Brain microvascular endothelial cell (primary cell): ENCODE measurements at regions not wholly inside any gene's neighbourhood (a gene's known extent, or its start where the extent isn't known, plus 50 kb on each side); places are given as distances from the start of the nearest gene placed in this dataset.
"Not testable (repeated sequence)": the region's sequence is repeated elsewhere in the genome, so short reads cannot be mapped to it uniquely, and the experiment has no call there.

Experiments used
- DNase-seq: peaks from one replicate; pipeline ENCODE4 v3.0.0-alpha.2; 2020
- H3K27ac ChIP-seq: fragments of 250-450 bp; sonication (Bioruptor Pico); 2 replicates; pipeline ENCODE4 v1.5.1; 2020; ENCODE audit warnings: mild to moderate bottlenecking, moderate library complexity
- H3K27me3 ChIP-seq: fragments of 250-450 bp; sonication (Bioruptor Pico); replicated peaks from 2 replicates; pipeline ENCODE4 v1.5.1; 2020; ENCODE audit warnings: mild to moderate bottlenecking
- H3K36me3 ChIP-seq: fragments of 250-450 bp; sonication (Bioruptor Pico); replicated peaks from 2 replicates; pipeline ENCODE4 v1.5.1; 2020; ENCODE audit warnings: mild to moderate bottlenecking
- H3K4me3 ChIP-seq: 2 replicates; pipeline ENCODE4 v1.5.1; 2011; ENCODE audit warnings: low read depth, mild to moderate bottlenecking, control low read depth, low read length, moderate library complexity
- in situ Hi-C: cut with HindIII; loops from 2 replicates; pipeline ENCODE4 v1.10.0; 2017; ENCODE audit warnings: low sequenced_read_pairs, low pct_ligation_motif_present
- TF ChIP-seq, protein P1 (sequence below): IDR thresholded peaks from 2 replicates; pipeline ENCODE4 v1.5.1; 2011; ENCODE audit warnings: low read depth, mild to moderate bottlenecking, moderate library complexity, low read length, control low read depth, inconsistent platforms; ENCODE audit errors: missing control alignments

DNA sequence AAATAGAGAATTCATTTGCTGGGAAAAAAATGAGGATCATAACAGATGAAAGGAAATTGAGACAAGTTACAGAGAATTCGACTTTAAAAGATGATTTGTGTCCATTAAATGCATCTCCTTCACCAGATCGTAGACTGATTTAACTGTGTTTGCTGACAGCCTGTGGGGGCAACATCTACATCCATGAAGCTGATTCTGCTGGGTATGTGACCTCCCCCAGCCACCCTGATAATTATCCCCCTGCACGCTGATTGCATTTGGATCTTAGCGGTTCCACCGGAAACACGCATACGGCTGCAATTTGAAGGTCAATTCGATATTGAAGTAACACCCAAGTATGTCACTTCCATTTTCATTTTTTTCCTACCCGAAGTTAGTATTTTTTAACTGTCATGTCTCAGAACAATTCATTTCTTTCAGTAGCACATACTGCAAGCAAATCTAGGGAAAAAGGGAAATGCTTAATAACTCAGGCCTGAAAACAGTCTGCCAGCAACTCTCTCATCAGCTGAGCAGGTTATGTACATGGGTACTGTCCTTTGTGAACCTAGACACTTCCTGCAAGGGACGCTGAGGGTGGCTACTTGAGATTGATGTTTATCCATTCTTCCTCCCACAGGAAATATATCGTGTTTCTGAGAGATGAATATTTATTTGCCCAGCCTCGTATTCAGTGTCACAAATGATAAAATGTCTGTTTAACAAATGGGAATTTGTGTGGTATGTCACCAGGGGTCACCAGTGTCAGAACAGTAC lies 134.9 kb downstream of the ZNF22 start:
- TF ChIP-seq, protein P1, sequence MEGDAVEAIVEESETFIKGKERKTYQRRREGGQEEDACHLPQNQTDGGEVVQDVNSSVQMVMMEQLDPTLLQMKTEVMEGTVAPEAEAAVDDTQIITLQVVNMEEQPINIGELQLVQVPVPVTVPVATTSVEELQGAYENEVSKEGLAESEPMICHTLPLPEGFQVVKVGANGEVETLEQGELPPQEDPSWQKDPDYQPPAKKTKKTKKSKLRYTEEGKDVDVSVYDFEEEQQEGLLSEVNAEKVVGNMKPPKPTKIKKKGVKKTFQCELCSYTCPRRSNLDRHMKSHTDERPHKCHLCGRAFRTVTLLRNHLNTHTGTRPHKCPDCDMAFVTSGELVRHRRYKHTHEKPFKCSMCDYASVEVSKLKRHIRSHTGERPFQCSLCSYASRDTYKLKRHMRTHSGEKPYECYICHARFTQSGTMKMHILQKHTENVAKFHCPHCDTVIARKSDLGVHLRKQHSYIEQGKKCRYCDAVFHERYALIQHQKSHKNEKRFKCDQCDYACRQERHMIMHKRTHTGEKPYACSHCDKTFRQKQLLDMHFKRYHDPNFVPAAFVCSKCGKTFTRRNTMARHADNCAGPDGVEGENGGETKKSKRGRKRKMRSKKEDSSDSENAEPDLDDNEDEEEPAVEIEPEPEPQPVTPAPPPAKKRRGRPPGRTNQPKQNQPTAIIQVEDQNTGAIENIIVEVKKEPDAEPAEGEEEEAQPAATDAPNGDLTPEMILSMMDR, result no peak
- Histone ChIP-seq H3K36me3 (no peaks in the 10 kb centered on the region), H3K27me3 (no peaks in the 10 kb centered on the region), H3K4me3 (no peak overlapping the region), H3K27ac (no peak overlapping the region)
- in situ Hi-C loops, result no loop called here
- DNase-seq, result no peak

DNA sequence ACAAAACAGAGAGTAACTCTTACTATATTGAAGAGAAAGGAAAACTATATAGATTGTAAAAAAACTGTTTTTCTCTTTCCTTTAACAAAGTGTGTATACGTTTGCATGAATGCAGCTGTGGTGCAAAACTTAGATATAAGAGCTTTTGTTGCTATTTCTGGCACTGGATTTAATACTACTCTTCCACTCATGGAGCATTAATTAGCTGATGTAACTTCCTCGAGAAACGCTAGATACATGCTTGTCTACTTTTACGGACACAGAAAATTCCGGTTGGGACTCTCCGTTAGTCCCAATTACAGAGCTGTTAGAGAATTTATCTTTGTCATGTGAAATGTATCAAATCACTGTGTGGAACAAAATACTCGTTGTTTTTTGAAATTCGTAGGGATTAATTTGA lies 135.5 kb downstream of the ZNF22 start:
- no peaks in the 10 kb centered on the region for H3K27me3 ChIP-seq
- no peaks in the 10 kb centered on the region for H3K36me3 ChIP-seq
- DNase-seq, result no peak
- no peak overlapping the region for H3K27ac ChIP-seq
- H3K4me3 ChIP-seq, result no peak overlapping the region
- in situ Hi-C loops, result no loop called here
- TF ChIP-seq, protein P1, result no peak

DNA sequence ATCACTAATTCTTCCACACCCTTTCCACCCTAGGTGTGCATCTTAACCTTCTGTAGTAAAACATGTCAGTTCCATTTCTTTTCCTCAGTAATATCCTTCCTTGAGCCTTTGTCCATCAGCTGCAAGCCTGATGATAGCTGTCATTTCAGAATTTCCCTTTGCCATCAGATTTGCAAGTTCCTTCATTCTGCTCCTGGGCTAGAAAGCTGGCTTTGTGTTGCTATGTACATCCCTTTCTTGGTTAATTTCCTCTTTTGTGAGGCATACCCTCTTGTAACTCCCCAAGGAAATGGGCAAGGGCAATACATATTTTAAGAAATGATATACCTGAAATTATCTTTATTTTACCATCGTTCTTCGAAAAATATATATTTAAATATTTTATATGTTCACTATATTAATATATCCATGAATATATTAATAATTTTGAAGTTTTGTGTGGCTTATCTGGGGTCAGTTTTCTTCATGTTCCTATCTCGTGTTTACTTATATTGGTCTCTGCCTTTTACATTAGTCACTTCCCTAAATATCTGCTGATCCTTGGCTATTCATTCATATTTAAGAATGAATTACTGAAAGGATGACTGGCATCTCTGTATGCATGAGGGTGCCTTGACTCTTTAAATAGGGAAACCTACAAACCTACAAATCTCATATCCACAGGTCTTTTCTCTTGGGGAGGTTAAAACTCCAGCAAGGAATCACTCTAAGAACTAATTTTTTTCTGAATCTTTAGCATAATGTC lies 143.8 kb downstream of the ZNF22 start:
- in situ Hi-C loops, result no loop called here

DNA sequence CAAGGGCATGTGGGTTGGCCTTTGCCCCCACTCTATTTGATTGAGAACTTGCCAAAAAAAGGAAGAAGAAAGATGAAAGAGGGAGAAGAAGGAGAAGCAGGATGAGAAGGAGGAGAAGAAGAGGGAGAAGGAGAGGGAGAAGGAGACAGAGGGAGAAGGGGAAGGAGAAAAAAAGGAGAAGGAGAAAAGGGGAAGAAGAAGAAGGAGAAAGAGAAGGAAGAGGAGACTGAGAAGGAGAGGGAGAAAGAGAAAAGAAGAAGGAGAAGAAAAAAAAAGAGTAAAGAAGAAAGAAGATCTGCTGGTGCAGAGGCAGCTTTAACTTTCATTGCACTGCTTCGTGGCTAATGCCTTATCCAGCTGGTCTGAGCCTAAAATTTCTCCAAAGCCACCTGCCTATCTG lies 144.4 kb downstream of the ZNF22 start:
- in situ Hi-C loops, H3K27ac ChIP-seq, H3K27me3 ChIP-seq, H3K4me3 ChIP-seq, H3K36me3 ChIP-seq, DNase-seq: not testable (repeated sequence)

More for the DNA sequence above, 143.8 kb downstream of the ZNF22 start:
- Histone ChIP-seq H3K4me3 (no peak overlapping the region), H3K36me3 (no peaks in the 10 kb centered on the region), H3K27me3 (no peaks in the 10 kb centered on the region), H3K27ac (no peak overlapping the region)
- TF ChIP-seq, protein P1, result no peak
- no peak for DNase-seq

DNA sequence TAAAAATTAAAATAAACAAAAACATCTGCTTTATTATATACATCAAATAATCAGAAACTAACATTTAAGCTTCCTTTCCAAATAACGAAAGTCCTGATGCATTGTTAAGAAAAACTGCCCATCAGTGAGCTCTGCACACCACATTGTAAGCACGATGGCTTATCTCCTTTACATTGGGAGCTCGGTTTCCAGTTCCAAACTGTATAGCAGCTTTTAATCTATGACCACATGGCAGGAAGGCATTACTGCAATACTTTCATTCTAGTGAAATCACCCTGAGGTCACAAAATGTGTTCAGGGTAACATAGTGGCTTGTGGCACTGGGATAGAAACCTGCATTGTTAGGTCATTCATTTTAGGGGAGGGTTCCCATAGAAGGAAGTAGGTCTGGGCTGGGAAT lies 146.3 kb downstream of the ZNF22 start:
- no peaks in the 10 kb centered on the region for H3K27me3 ChIP-seq
- in situ Hi-C loops, result no loop called here
- no peaks in the 10 kb centered on the region for H3K36me3 ChIP-seq
- no peak overlapping the region for H3K4me3 ChIP-seq
- H3K27ac ChIP-seq, result no peak overlapping the region
- no peak for DNase-seq
- TF ChIP-seq, protein P1, result no peak

DNA sequence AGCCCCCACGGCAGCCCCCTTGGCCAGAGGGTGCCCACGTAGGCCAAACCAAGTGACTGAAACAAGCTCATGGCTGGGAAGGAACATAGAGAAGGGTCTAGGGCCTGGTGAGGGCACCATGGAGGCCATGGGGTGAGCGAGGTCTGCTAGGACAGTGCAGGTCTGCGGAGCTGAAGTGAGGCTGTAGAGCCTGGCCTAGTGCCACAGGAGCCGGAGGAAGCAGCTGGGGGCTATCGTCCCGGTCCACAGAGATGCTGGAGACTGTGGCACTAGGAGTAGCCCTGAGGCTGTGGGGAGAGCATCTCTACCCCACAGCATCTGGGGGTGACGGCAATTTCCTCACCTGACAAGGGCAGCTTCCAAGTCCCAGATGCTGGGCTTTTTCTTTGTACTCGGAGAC lies 150.3 kb downstream of the ZNF22 start:
- TF ChIP-seq, protein P1, result no peak
- Histone ChIP-seq H3K27ac (no peak overlapping the region), H3K27me3 (no peaks in the 10 kb centered on the region), H3K4me3 (no peak overlapping the region), H3K36me3 (no peaks in the 10 kb centered on the region)
- DNase-seq, result no peak
- in situ Hi-C loops, result no loop called here
